ENCODE measurements at regions not wholly inside any gene's neighbourhood (a gene's known extent, or its start where the extent isn't known, plus 50 kb on each side); places are given as distances from the start of the nearest gene placed in this dataset.

GRCh38 chr2:176812246-176812775, 400.3 kb upstream of the HNRNPA3 start (continued):
- TF ChIP-seq MLXIP (CRISPR knock-in tag; IDR thresholded peaks at IDR 0.05; ENCODE audit: borderline replicate concordance), result no peak
- TF ChIP-seq ZFP36 (IDR thresholded peaks at IDR 0.05; ENCODE audit: borderline replicate concordance, low read depth, low read length, partially characterized antibody), result no peak

GRCh38 chr2:176813156-176813555, 399.4 kb upstream of the HNRNPA3 start:
- Histone ChIP-seq H3K27me3 (ENCODE audit: control insufficient read depth in 1 of 2, insufficient read depth in 2 of 2, low read length in 2 of 2) (peaks cover 0 to 5% of the 10 kb centered on the region in 2 experiments; a peak in 1 of 5 replicates), H3K9ac (ENCODE audit: insufficient read depth, low read depth, low read length) (no peak overlapping the region), H4K20me1 (ENCODE audit: insufficient read depth, low read length) (no peaks in the 10 kb centered on the region), H3K36me3 (replicated peaks in 1 of 2; ENCODE audit: control insufficient read depth in 1 of 2, insufficient read depth in 2 of 2, low read length in 2 of 2) (no peaks in the 10 kb centered on the region), H3K9me3 (ENCODE audit: low read length) (no peaks in the 10 kb centered on the region), H2AFZ (ENCODE audit: low read length) (no peak overlapping the region), H3K27ac (ENCODE audit: extremely low read length, insufficient read depth, low read length) (no peak overlapping the region), H3K79me2 (ENCODE audit: insufficient read depth, low read length) (no peaks in the 10 kb centered on the region), H3K4me2 (ENCODE audit: low read depth, low read length) (no peak overlapping the region), H3K4me3 (replicated peaks in 1 of 3; ENCODE audit: insufficient read depth in 1 of 3, low read depth in 2 of 3, low read length in 3 of 3) (no peak overlapping the region), H3K4me1 (ENCODE audit: insufficient read depth, low read length) (no peaks in the 10 kb centered on the region)
- ATAC-seq (no peak), FAIRE-seq (no peak), DNase-seq (ENCODE audit: low spot score) (no peak)
- POLR2A ChIA-PET, result no interaction called here
- in situ Hi-C loops (cut with HindIII; ENCODE audit: extremely low pct_ligation_motif_present, low pct_unique_long_range_greater_than_20kb), result no loop called here
- CTCF ChIA-PET (ENCODE audit: low intra/inter-chr PET ratio, low total read pairs), result no interaction called here
- WGBS (ENCODE audit: low lambda C conversion rate), result under 1% methylated on average over 4 of the region's 4 CpGs
- TF ChIP-seq ZNF326 (CRISPR knock-in tag; IDR thresholded peaks at IDR 0.05; ENCODE audit: borderline replicate concordance) (no peak), ATF7 (IDR thresholded peaks at IDR 0.05) (0 out of 2 replicates have a peak, but pooled peaks have one; percentile 28), ATF7 (CRISPR knock-in tag; IDR thresholded peaks at IDR 0.05) (no peak)
- no TSS peak for BruUV-seq (replicated peaks)
- intact Hi-C loops (cut with micrococcal nuclease; ENCODE audit: unreplicated experiment), result loop anchor here (5.0 to 10.0 kb wide), 2 partner anchors 158 to 334 kb away; no protein-coding TSS in a partner anchor

Data from HepG2 (cell line).